Skeletal muscle satellite cell (primary cell): ENCODE measurements at regions not wholly inside any gene's neighbourhood (a gene's known extent, or its start where the extent isn't known, plus 50 kb on each side); places are given as distances from the start of the nearest gene placed in this dataset.

ENCODE experiments used
- H3K27me3 ChIP-seq: 2 replicates; pipeline ENCODE4 v1.7.0; 2013; ENCODE audit warnings: low read length; ENCODE audit not compliant: control insufficient read depth, insufficient read depth
- H3K36me3 ChIP-seq: 2 replicates; pipeline ENCODE4 v1.7.0; 2013; ENCODE audit warnings: mild to moderate bottlenecking, control low read depth, low read length; ENCODE audit not compliant: insufficient read depth
- H3K4me1 ChIP-seq: 2 replicates; pipeline ENCODE4 v1.7.0; 2013; ENCODE audit warnings: low read length; ENCODE audit not compliant: control insufficient read depth, insufficient read depth
- H3K4me2 ChIP-seq: 2 replicates; pipeline ENCODE4 v1.7.0; 2013; ENCODE audit warnings: mild to moderate bottlenecking, low read length
- H3K4me3 ChIP-seq: 2 replicates; pipeline ENCODE4 v1.7.0; 2013; ENCODE audit warnings: low read length
- H3K9ac ChIP-seq: 2 replicates; pipeline ENCODE4 v1.7.0; 2013; ENCODE audit warnings: mild to moderate bottlenecking, low read depth, low read length, moderate library complexity
- H3K9me3 ChIP-seq: replicated peaks from 2 replicates; pipeline ENCODE4 v1.7.0; 2013; ENCODE audit warnings: mild to moderate bottlenecking, control low read depth, low read length

- Histone ChIP-seq H3K9me3 (no peaks in the 10 kb centered on the region), H3K27me3 (no peaks in the 10 kb centered on the region), H3K4me1 (peaks cover 13% of the 10 kb centered on the region), H3K9ac (no peak overlapping the region), H3K4me2 (no peak overlapping the region), H3K4me3 (no peak overlapping the region), H3K36me3 (no peaks in the 10 kb centered on the region)
These were observed 528.6 kb downstream of the ANKRD50 start for GRCh38 chr4:124183926-124184325.

DNA sequence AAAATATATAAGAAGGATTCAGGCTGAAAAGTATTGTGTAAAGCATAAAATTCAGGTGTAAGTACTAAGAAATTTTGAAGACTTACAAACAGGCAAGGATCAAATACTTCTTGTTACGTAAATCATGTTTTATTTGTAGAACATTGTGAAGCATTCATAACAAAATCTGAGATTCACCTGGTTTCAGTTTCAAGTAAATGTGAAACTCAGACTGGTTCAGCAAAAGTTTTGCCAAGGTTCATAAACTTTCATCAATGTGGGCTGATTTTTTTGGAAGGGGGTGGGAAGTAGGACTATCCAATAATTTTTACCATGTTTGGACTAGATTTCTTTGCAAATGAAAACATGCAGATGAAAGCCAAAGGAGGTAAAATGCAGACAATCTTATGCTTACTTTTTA is 527.7 kb downstream of the ANKRD50 start:
- H3K4me3 ChIP-seq, result no peak overlapping the region
- no peaks in the 10 kb centered on the region for H3K36me3 ChIP-seq
- no peaks in the 10 kb centered on the region for H3K27me3 ChIP-seq
- no peak overlapping the region for H3K4me2 ChIP-seq
- no peak overlapping the region for H3K9ac ChIP-seq
- peaks cover 4% of the 10 kb centered on the region for H3K4me1 ChIP-seq
- H3K9me3 ChIP-seq, result no peaks in the 10 kb centered on the region

DNA sequence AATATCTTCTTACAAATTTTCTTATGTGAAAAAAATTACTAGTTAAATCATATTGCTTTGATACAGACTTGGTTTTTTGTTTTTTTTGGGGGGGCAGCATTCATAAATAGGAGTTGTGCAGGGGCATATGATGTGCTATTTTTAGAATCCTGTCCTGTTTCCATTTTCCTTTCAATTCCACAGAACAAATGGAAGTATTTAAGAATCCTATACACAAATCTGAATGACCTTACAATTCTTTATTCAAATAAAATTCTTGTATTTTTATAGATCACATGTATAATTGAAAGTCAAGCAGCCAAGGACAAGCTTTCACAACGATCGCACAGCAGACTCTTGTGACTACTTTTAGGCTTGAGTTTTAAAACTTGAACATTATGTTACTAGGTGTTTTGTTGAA is 523.9 kb downstream of the ANKRD50 start:
- no peaks in the 10 kb centered on the region for H3K27me3 ChIP-seq
- H3K9ac ChIP-seq, result no peak overlapping the region
- H3K4me3 ChIP-seq, result no peak overlapping the region
- H3K36me3 ChIP-seq, result no peaks in the 10 kb centered on the region
- no peaks in the 10 kb centered on the region for H3K9me3 ChIP-seq
- peaks cover 1% of the 10 kb centered on the region for H3K4me1 ChIP-seq
- no peak overlapping the region for H3K4me2 ChIP-seq

GRCh38 chr4:124189545-124189944 is 523.0 kb downstream of the ANKRD50 start:
- H3K9ac ChIP-seq, result no peak overlapping the region
- H3K36me3 ChIP-seq, result no peaks in the 10 kb centered on the region
- no peak overlapping the region for H3K4me2 ChIP-seq
- no peaks in the 10 kb centered on the region for H3K9me3 ChIP-seq
- H3K4me3 ChIP-seq, result no peak overlapping the region
- no peaks in the 10 kb centered on the region for H3K27me3 ChIP-seq
- no peaks in the 10 kb centered on the region for H3K4me1 ChIP-seq

GRCh38 chr4:124191329-124191728 is 521.2 kb downstream of the ANKRD50 start:
- Histone ChIP-seq H3K9ac (no peak overlapping the region), H3K4me1 (no peaks in the 10 kb centered on the region), H3K27me3 (no peaks in the 10 kb centered on the region), H3K4me2 (no peak overlapping the region), H3K4me3 (no peak overlapping the region), H3K36me3 (no peaks in the 10 kb centered on the region), H3K9me3 (no peaks in the 10 kb centered on the region)

GRCh38 chr4:124192544-124192943 is 520.0 kb downstream of the ANKRD50 start:
- no peak overlapping the region for H3K4me2 ChIP-seq
- no peaks in the 10 kb centered on the region for H3K36me3 ChIP-seq
- no peaks in the 10 kb centered on the region for H3K9me3 ChIP-seq
- H3K9ac ChIP-seq, result no peak overlapping the region
- H3K4me3 ChIP-seq, result no peak overlapping the region
- H3K4me1 ChIP-seq, result no peaks in the 10 kb centered on the region
- H3K27me3 ChIP-seq, result no peaks in the 10 kb centered on the region

DNA sequence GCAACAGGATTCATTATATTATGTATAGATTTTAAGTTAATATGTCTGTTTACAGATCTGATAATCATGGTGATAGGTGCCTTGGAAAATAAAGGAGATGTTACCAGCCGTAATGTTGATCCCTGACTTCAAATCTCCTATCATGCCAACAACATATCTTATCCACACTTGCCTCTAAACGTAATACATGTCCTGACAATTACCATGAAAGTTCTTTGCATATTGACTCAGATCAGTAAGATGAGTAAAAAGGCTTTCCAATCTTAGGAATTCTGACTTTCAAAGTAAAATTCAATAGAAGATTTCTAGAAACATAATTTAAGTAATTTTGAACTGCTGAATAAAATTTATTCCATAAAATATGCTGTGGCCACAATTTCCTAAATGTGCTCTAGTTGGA is 513.3 kb downstream of the ANKRD50 start:
- Histone ChIP-seq H3K27me3 (no peaks in the 10 kb centered on the region), H3K4me3 (no peak overlapping the region), H3K4me1 (peaks cover 25% of the 10 kb centered on the region), H3K9ac (no peak overlapping the region), H3K4me2 (no peak overlapping the region), H3K9me3 (no peaks in the 10 kb centered on the region), H3K36me3 (no peaks in the 10 kb centered on the region)

GRCh38 chr4:124199755-124200154 is 512.8 kb downstream of the ANKRD50 start:
- no peak overlapping the region for H3K9ac ChIP-seq
- no peaks in the 10 kb centered on the region for H3K9me3 ChIP-seq
- no peak overlapping the region for H3K4me3 ChIP-seq
- H3K4me1 ChIP-seq, result peaks cover 26% of the 10 kb centered on the region
- H3K36me3 ChIP-seq, result no peaks in the 10 kb centered on the region
- H3K27me3 ChIP-seq, result no peaks in the 10 kb centered on the region
- peak overlapping the region; percentile 48 for H3K4me2 ChIP-seq

GRCh38 chr4:124201636-124202035 is 510.9 kb downstream of the ANKRD50 start:
- Histone ChIP-seq H3K4me2 (no peak overlapping the region), H3K9ac (no peak overlapping the region), H3K4me3 (no peak overlapping the region), H3K36me3 (no peaks in the 10 kb centered on the region), H3K9me3 (no peaks in the 10 kb centered on the region), H3K27me3 (no peaks in the 10 kb centered on the region), H3K4me1 (peaks cover 26% of the 10 kb centered on the region)

GRCh38 chr4:124202099-124202498 is 510.4 kb downstream of the ANKRD50 start:
- no peak overlapping the region for H3K4me2 ChIP-seq
- H3K4me1 ChIP-seq, result peaks cover 29% of the 10 kb centered on the region
- H3K9ac ChIP-seq, result no peak overlapping the region
- no peak overlapping the region for H3K4me3 ChIP-seq
- no peaks in the 10 kb centered on the region for H3K9me3 ChIP-seq
- H3K36me3 ChIP-seq, result no peaks in the 10 kb centered on the region
- H3K27me3 ChIP-seq, result no peaks in the 10 kb centered on the region

GRCh38 chr4:124203613-124204238 is 508.8 kb downstream of the ANKRD50 start:
- H3K4me2 ChIP-seq, result peak overlapping the region; percentile 41
- no peaks in the 10 kb centered on the region for H3K9me3 ChIP-seq
- H3K9ac ChIP-seq, result no peak overlapping the region
- H3K4me1 ChIP-seq, result peaks cover 30% of the 10 kb centered on the region
- H3K4me3 ChIP-seq, result no peak overlapping the region
- no peaks in the 10 kb centered on the region for H3K27me3 ChIP-seq
- no peaks in the 10 kb centered on the region for H3K36me3 ChIP-seq

DNA sequence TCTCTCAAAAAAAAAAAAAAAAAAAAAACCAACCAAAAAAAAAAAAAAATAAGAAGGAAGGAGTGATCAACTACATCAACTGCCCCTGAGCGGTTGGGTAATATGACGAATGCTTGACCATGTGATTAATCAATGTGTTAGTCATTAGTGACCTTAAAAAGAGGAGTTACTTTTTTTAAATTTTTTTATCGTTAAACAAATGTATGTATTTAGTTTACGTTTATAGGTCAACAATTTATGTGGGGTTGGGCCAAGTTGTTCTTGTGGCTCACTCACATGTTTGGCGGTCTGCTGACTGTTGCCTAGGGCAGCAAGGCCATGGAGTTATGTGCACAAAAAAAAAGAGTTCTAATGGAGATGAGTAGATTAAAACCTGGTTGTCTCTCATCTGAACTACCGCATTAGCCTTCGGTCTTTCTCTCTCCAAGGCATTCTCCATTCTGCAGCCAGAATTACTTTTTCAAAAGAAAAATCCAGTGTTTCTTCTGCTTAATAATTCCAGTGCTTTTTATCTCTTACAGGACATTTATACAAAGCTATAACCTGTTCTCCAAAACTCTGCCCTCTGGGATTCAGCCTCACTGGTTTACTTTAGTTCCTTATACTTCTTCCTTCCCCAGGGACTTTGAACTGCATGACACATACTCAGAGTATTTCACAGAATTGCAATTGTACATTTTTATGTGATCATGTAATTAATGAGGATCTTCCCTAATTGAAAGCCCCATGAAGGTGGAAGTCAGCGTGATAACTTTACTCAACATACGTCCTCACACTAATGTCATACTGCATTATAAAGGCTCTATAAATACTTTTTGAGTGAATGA is 505.5 kb downstream of the ANKRD50 start:
- Histone ChIP-seq H3K9me3 (no peaks in the 10 kb centered on the region), H3K4me1 (peaks cover 17% of the 10 kb centered on the region), H3K27me3 (no peaks in the 10 kb centered on the region), H3K36me3 (no peaks in the 10 kb centered on the region), H3K9ac (no peak overlapping the region), H3K4me2 (no peak overlapping the region), H3K4me3 (no peak overlapping the region)
